ENCODE measurements at regions not wholly inside any gene's neighbourhood (a gene's known extent, or its start where the extent isn't known, plus 50 kb on each side); places are given as distances from the start of the nearest gene placed in this dataset.
"Not testable (repeated sequence)": the region's sequence is repeated elsewhere in the genome, so short reads cannot be mapped to it uniquely, and the experiment has no call there.

DNA sequence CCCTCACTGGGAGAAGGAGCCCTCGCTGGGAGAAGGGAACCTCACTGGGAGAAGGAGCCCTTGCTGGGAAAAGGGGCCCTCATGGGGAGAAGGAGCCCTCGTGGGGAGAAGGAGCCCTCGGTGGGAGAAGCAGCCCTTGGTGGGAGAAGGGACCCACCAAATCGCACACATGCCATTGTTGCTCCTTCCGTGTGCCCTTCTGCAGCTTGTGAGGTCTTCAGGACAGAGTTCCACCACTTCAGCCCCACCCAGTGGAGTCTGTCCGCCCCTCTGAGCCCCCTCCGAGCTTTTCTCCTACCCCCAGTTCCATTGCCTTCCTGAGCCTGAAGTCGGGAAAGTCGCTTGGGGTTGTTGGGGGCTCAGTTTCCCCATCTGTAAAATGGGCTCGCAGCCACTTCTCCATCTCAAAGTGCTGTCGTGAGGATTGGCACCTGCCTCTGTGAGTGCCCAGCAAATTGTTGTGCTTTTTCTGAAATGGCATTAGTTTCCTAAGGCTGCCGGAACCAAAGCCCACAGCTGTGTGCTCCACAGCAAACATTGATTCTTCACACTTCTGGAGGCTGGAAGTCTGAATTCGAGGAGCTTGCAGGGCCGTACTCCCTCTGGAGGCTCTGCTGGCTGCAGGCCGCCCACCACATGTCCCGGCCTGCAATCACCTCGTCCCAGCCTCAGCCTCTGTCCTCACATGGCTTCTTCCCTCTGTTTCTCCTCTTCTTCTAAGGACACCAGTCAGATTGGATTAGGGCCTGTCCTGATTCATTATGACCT, 124.7 kb upstream of the PMEPA1 start:
- intact Hi-C loops (cut with micrococcal nuclease): no loop called here

DNA sequence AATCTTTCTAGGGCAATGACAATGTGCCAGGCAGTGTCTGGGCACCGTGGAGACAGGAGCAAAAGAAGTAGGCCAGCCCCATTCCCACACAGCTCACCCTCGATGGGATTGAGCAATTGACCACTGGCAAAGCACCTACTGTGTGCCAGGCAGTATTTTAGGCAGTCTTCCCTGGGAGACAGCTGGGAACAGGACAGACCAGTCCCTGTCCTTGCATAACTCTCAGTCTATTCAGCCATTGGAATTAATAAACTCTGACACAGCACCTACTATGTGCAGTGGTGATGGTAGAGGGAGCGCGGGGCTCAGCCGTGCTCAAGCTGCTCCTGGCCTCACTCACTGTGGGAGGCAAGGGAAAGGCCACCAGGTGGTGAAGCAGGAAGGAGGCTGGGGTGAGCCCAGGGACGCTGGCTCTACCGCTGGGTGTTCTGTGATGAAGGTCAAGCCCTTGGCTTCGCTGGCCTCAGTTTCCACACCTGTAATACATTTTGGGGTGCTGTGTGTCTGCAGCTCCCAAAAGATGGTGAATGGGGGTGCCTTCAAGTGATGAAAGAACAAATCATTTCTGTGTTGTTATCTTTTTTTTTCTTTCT, 122.3 kb upstream of the PMEPA1 start:
- intact Hi-C loops (cut with micrococcal nuclease): loop anchor here (1.0 kb wide), 1 partner anchor 28 kb away; no protein-coding TSS in a partner anchor

DNA sequence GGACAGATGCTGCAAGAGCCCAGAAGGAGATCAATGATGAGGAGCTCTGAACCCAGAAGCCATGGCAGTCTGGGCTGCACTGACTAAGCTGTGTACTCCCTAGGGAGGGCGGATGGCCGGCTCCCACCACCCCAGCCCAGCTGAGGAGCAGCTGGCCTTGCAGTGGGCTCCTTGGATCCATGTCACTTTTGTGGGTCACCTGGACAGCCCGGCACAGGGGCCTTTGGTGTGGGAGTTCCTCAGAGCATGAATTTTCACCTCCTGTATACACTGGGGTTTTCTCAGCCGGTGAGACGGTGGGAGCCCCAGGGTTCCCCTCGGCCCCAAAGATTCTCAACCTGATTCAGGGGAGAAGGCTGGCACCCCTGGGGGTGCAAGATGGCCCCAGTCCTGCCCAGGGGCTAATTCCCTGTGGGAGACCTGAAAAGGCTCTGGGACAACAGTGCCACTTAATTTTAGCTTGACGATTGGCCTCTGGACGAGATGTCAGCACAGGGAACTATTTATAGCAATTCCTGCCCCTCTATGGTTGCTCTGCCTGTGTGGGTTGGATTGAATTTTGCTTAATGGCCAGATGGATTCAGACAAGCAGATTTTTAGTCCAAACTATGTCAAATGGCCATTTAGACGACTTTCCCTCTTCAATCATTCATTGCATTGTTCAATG, 121.6 kb upstream of the PMEPA1 start:
- intact Hi-C loops (cut with micrococcal nuclease): loop anchor here (1.0 kb wide), 1 partner anchor 27 kb away; no protein-coding TSS in a partner anchor

DNA sequence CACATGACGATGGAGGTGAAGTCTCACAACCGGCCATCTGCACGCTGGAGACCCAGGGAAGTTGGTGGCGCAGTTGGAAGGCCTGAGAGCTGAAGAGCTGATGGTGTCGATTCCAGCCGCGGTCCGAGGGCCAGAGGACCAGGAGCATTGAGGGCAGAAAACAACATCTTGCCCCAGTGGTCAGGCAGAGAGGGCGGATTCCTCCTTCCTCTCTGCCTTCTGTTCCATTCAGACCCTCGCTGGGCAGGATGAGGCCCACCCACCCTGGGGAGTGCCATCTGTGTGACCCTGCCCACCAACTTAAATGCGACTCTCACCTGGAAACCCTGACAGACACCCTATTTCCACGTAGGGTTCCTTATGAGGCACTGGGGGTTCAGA, 120.7 kb upstream of the PMEPA1 start:
- intact Hi-C loops (cut with micrococcal nuclease): no loop called here

DNA sequence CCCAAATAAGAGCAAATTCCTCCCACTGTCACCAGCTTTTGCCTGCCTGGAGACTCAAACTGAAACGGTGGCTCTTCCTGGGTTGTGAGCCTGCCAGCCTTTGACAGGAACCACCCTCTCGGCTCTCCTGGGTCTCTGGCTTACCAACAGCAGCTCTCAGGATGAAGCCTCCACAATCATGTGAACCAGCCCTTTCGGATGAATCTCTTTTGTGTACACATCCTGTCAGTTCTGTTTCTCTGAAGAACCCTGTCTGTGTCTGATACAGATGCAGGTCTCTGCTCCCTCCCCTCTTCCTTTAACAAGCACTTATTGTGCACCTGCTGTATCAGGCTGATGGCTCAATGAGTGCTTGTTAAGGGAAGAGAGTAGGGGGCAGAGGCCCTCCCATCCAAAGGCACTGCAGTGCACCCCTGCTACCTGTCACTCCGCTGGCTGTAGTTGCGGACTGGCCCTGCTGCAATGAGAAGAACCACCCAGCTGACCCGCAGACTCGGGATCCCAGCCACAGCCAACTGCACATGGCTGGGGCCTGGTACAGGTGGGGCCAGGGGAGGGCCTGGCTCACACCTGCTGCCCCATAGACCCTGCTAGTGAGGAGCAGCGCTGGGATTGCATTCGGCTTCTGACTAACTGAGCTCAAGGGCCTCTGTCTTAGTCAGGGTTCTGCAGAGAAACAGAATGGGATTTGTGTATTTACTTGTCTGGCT, 120.1 kb upstream of the PMEPA1 start:
- intact Hi-C loops (cut with micrococcal nuclease): no loop called here

DNA sequence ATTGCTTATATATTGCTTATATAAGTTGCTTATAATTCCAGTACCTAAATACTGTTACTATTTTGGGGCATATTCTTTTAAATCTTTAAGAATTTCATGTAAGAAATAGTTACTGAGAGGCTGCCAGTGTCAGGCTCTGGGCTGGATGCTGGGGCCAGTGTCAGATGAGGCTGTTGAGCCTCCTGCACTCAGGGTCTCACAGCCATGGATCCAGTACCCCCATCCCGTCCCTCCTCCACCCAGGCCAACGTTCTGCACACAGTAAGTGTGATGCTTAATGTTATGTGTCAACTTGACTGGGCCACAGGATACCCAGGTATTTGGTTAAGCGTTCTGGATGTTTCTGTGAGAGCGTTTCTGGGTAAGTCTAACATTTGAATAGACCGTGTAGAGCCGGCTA, 119.5 kb upstream of the PMEPA1 start:
- intact Hi-C loops (cut with micrococcal nuclease): no loop called here

DNA sequence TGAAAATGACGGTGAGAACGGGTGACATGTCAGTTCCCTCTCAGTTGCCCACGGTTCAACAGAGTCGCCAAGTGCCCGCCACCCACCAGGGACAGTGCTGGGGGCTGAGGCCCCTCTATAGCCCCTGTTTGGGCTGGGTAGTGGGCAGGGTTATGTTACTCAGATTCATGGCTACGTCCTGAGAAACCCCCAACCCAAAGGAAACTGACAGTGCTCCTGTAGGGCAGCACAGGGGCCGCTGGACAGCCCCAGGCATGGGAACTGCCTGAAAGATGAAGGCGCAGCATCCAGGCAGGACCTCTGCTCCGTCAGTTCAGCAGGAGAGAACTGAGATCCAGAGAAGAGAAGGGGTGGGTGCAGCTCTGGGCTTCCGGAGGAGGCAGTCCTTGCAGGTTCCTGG, 118.9 kb upstream of the PMEPA1 start:
- intact Hi-C loops (cut with micrococcal nuclease): no loop called here

DNA sequence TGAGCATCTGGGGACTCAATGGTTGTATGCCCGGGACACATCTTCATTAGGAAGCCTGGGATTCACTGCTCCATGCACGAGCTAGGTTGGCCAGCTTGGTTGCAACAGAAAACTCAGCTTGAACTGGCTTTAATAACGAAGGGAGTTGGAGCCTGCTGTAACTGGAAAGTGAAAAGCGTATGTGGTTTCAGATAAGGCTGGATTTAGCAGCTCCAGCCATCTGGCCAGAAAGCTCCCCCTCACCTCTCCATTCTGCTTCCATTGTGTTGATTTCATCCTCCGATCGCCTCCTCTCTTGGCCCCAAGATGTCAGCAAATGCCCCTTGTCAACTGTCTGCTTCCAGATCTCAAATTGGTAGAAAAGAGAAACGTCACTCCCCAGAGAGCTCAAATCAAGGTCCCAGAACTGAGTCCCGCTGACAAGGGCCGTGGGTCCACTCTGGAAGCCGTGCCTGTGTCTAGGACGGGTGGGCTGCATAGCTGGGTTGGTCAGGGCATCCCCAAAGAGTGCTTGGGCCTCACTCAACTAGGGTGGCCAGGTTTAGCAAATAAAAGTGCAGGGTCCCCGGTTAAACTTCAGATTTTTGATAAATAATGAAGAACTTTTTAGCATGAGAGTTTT, 117.0 kb upstream of the PMEPA1 start:
- intact Hi-C loops (cut with micrococcal nuclease): no loop called here

DNA sequence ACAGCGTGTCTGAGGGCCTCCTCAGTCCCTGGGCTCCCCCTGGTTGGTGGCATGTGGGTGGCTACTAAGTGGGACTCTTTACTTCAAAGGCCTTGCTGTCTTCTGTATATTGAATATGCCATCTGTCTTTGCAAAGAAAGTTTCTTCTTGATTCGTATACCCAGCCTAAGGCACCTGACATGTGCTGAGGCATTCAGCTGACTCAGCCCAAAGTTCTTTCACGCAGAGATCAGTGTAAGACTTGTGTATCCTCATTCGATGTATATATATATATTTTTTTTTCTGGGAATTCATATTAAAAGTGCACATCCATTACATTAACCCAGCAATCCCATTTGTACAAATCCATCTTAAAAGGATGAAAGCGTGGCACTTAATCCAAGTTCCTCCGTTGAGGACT, 115.1 kb upstream of the PMEPA1 start:
- intact Hi-C loops (cut with micrococcal nuclease): no loop called here

DNA sequence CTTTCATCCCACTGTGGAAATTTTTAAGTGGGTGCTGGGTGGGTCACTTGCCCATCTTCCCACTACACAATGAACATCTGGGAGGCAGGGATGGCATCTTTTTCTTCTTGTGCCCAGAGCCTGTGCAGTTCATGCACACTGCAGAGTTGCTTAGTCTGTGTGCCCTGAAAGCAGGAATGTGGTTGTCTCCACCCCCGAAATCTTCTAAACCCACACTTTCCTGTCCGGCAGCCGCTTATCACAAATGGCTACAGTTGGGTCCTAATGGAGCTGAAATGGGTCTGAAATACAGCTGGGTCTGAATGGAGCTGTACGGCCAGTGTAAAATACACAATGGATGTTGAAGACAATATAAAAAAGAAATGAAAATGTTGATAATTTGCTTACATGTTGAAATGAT, 112.1 kb upstream of the PMEPA1 start:
- intact Hi-C loops (cut with micrococcal nuclease): no loop called here

DNA sequence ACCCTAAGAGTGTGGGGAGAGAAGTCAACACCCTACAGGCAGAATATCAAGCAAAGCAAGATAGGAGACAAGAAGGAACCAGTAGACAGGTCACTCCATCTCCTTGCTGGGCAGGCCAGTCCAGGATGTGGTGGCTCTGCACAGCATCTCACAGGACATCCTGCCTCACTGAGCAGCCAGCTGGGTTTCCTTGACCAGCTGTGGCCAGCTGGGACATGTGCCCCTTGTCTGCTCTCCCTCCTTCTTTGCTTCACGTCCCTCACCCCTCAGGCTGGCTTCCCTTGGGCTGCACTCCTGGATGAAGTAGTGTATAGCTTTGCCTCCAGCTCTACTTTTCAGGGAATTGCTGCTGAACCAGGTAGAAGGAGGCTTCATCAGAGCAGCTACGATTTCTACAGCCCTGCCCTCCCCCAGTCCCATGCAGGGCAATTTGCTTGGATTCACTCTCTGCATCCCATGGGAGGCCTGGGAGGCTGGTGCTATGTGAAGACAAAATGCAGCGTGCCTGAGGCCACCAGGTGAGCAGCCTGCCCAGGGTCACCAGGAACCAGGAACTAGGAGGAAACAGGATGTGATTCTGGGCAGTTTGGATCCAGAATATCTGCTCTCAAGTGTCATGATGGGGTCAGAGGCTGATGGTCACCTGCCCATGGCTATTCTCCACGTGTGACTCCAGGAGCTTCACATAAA, 110.0 kb upstream of the PMEPA1 start:
- intact Hi-C loops (cut with micrococcal nuclease): no loop called here

DNA sequence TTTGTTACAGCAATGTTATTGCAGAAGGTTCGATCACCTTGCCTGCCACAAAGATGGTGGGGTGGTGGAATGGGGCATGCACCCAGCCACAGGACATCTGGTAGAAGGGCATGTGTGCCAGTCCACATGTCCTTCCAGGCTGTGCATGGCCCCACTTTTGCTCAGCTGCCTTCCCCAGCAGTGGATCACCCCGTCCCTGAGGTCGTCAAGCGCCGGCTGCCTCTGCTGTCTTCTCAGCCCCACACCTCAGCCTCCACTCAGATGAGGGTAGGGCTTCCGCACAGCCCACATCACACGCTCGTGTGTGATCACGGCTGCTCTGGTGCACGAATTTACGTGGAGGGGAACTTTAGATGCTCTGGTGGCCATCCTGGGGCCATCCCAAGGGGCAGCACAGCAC, 109.5 kb upstream of the PMEPA1 start:
- intact Hi-C loops (cut with micrococcal nuclease): no loop called here

DNA sequence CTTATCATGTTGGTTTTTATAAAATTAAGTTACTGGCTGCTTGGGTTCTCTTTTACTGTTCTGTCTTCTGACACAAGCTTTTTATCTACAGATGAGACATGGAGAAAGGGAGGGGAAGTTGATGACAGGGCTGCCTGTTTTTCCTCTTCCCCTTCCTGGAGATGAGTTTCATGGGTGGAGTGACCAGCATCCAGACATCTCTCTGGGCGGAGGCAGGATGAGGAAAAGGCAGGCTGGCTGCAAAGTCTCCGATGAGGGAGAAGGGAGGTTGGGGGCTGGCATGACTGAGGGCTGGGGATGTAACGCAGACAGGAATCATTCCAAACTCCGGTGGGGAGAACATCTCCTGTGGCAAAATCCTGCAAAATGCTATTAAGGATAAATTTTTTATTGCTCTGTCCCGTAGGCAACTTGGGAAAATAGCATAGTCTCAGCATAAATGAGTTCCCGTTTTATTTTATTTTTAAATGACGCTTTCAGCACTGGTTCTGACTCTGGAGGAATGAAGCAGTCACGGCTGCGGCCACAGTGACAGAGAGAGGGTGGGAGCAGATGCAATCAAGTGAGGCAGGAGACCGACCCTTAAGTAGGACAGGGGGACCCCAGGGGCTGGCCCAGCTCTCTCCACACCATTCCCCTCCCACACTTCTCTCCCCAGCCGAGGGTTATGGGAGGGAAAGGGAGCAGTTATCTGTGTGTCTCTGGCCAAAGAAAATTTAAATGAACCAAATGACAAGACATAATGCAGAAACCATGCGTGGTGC, 108.8 kb upstream of the PMEPA1 start:
- intact Hi-C loops (cut with micrococcal nuclease): no loop called here

DNA sequence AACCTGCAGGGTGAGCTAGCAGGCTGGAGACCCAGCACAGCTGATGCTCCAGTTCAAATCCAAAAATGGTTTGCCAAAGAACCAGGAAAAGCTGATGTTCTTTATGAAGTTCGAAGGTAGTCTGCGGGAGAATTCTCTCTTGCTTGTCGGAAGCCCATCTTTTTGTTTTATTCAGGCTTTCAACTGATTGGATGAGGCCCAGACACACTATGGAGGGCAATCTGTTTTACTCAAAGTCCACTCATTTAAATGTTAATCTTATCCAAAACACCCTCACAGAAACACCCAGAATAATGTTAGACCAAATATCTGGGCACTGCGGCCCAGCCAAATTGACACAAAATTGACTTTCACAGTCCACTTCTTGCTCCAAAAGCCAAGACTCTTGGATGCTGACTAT, 105.6 kb upstream of the PMEPA1 start:
- intact Hi-C loops (cut with micrococcal nuclease): no loop called here

DNA sequence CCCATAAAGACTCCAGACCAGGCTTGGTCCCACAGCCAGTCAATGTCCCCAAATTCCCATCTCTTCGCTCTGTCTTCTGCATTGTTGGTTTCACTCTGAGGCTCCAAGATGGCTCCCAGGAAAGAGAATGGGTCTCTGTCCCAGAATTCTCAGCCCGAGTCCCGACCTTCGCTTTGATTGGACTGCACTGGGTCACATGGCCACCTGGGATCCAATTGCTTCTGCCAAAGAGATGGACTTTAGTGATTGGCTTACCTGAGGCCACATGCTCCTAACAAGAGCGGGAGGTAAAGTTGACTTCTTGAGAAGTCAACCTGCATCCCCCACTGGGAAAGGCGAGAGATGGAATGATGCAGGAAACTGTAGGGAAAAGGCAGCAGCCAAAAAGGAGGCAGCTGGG, 104.7 kb upstream of the PMEPA1 start:
- intact Hi-C loops (cut with micrococcal nuclease): no loop called here

DNA sequence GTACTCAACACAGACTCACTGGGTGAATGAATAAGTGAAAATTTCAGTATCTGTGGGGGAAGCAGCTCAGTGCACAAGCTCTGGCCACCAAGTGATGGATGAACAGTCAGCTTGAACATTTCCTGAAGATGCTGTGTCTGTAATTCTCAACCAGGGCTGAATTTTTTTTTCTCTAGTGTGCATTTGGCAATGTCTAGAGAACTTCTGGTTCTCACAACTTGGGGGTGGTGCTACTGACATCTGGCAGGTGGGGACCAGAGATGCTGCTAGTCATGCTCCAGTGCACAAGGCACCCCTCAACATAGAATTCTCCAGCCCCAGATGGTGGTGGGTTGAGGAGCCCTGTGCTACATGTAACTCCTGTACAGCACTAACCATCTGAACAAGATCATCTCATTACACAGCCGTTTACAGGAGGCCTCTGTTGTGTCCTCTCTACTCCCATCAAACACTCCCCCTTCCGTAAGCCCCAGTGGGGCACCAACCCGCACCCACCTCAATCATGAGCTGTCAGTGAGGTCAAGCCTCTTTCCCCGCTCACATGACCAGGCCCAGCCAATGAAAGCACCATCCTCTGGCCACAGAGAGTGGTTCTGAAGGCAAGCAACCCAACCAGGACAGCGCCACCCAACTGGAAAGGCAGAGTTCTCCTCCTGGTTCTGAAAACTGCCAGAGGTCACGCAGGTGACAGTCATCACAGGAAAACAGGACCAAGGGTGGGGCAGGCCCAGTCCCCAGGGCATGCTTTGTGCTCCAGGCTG, 103.9 kb upstream of the PMEPA1 start:
- intact Hi-C loops (cut with micrococcal nuclease): no loop called here

DNA sequence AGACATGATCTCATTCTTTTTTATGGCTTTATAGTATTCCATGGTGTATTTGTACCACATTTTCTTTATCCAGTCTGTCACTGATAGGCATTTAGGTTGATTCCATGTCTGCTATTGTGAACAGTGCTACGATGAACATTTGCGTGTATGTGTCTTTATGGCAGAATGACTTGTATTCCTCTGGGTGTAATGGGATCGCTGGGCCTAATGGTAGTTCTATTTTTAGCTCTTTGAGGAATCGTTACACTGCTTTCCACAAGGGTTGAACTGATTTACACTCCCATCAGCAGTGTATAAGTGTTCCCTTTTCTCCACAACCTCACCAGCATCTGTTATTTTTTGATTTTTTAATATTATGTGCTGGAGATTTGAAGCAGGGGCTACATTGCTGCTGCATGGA, 102.8 kb upstream of the PMEPA1 start:
- intact Hi-C loops (cut with micrococcal nuclease): not testable (repeated sequence)

DNA sequence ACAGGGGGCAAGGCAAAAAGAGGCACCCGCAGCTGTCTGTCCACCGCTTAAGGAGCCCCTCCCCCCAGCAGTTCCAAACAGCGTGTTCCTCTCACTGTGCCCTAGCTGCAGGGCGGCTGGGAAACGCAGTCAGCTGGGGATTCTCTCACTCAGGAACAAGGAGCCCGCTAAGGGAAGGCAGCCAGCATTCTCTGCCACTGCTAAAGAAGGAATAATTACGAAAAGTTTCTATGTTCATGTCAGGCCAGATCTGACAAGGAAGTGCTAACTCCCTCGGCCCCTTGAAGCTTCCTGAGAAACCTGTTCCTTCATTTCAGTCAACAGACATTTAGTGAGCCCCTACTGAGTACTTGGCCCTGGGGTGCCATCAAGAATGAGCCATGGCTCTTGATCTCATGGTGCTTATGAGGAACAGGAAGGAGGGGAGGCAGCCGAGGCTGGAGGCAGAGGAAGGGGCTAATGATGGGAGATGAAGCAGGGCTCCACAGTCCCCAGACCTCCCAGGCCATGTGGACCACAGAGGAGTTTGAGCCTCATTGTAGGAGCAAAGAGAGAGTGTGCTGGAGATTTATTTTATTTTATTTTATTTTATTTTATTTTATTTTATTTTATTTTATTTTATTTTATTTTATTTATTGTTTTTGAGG, 101.7 kb upstream of the PMEPA1 start:
- intact Hi-C loops (cut with micrococcal nuclease): no loop called here

Data from T-helper 1 cell treated with Interleukin-12 subunit alpha and Interleukin-12 subunit beta and Interleukin-4 antibody, amounts not matched to agents 30 ng/mL and 1 ng/mL, for 36 hours (primary cell).